BE2C (cell line): ENCODE measurements at regions not wholly inside any gene's neighbourhood (a gene's known extent, or its start where the extent isn't known, plus 50 kb on each side); places are given as distances from the start of the nearest gene placed in this dataset.

ENCODE experiments used
- DNase-seq: peaks from one replicate; pipeline ENCODE4 v3.0.0-alpha.2; 2020
- H3K27me3 ChIP-seq: fragments of 250-450 bp; sonication (Bioruptor Pico); 2 replicates; pipeline ENCODE4 v1.5.1; 2020; ENCODE audit warnings: mild to moderate bottlenecking
- H3K36me3 ChIP-seq: fragments of 250-450 bp; sonication (Bioruptor Pico); 2 replicates; pipeline ENCODE4 v1.5.1; 2020; ENCODE audit warnings: mild to moderate bottlenecking
- H3K4me1 ChIP-seq: fragments of 250-450 bp; sonication (Bioruptor Pico); 2 replicates; pipeline ENCODE4 v1.5.1; 2020
- H3K4me3 ChIP-seq: 2 replicates; pipeline ENCODE4 v1.5.1; 2011; ENCODE audit warnings: low read depth, low read length
- H3K9me3 ChIP-seq: fragments of 250-450 bp; sonication (Bioruptor Pico); 2 replicates; pipeline ENCODE4 v1.5.1; 2020
- TF ChIP-seq, protein P1 (sequence below): IDR thresholded peaks from 2 replicates; pipeline ENCODE4 v1.5.1; 2012; ENCODE audit warnings: mild to moderate bottlenecking, low read depth, low read length

DNA sequence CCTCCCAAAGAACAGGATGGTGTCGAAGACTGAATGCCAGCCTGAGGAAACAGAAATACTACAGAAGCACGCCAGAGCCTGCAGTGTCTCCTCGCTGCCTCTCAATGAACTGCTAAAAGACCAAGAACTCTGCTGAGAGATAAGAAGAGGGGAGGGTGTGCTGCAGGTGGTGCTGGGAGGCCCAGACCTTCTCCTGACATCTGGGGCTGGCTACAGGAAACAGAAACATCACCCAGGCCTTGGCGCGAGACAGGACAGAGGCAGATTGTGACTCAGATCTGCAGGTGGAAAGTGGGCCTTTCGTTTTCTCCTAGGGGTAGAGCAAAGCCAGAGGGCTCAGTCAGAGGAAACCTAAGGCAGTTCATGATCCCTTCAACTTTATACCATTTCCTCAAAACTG is 250.3 kb upstream of the TCF4 start:
- no peak overlapping the region for H3K4me3 ChIP-seq
- H3K4me1 ChIP-seq: no peaks in the 10 kb centered on the region
- H3K9me3 ChIP-seq: no peaks in the 10 kb centered on the region
- H3K36me3 ChIP-seq: no peaks in the 10 kb centered on the region
- no peak for DNase-seq
- TF ChIP-seq, protein P1, sequence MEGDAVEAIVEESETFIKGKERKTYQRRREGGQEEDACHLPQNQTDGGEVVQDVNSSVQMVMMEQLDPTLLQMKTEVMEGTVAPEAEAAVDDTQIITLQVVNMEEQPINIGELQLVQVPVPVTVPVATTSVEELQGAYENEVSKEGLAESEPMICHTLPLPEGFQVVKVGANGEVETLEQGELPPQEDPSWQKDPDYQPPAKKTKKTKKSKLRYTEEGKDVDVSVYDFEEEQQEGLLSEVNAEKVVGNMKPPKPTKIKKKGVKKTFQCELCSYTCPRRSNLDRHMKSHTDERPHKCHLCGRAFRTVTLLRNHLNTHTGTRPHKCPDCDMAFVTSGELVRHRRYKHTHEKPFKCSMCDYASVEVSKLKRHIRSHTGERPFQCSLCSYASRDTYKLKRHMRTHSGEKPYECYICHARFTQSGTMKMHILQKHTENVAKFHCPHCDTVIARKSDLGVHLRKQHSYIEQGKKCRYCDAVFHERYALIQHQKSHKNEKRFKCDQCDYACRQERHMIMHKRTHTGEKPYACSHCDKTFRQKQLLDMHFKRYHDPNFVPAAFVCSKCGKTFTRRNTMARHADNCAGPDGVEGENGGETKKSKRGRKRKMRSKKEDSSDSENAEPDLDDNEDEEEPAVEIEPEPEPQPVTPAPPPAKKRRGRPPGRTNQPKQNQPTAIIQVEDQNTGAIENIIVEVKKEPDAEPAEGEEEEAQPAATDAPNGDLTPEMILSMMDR: no peak
- no peaks in the 10 kb centered on the region for H3K27me3 ChIP-seq

DNA sequence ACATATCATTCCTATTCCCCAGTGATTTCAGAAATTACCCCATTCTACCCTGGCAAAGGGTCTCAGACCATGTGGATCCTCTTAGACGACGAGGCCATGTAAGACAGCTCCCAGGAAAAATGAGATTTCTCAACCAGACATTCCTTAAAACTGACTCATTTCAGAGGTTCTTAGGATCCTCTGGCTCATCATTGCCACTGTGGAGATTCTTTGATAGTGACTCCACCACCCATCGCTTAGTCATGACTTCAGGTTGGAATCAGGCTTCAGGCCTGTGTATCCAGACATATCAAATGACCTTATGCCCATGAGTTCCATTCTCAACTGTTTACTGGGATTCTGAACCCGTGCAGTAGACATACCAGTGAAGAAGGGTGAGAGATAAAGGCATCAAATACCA is 245.6 kb upstream of the TCF4 start:
- no peak overlapping the region for H3K4me3 ChIP-seq
- DNase-seq: no peak
- H3K9me3 ChIP-seq: no peaks in the 10 kb centered on the region

DNA sequence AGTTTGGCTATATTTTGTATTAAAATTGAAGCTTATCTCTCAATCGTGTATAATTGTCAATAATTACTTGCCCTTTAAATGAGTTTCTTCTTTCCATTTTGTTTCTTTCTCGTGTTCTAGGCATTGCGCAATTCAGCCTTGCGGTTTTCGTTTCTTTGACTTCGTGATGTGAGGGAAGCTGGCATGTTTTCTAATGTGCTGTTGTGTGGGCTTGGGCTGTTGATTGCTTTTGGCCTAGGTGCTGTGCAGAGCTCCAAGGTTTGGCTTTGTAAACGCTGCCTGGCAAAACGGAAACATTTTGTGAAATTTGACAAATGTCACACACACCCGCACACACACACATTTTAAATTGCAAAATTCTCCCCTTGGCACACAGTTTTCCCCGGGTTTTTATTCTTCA is 242.6 kb upstream of the TCF4 start:
- TF ChIP-seq, protein P1: no peak
- H3K27me3 ChIP-seq: no peaks in the 10 kb centered on the region
- H3K9me3 ChIP-seq: no peaks in the 10 kb centered on the region
- no peaks in the 10 kb centered on the region for H3K4me1 ChIP-seq
- DNase-seq: no peak
- no peaks in the 10 kb centered on the region for H3K36me3 ChIP-seq
- H3K4me3 ChIP-seq: no peak overlapping the region

More for the DNA sequence above, 245.6 kb upstream of the TCF4 start:
- Histone ChIP-seq H3K4me1 (no peaks in the 10 kb centered on the region), H3K36me3 (no peaks in the 10 kb centered on the region), H3K27me3 (no peaks in the 10 kb centered on the region)
- TF ChIP-seq, protein P1: no peak

DNA sequence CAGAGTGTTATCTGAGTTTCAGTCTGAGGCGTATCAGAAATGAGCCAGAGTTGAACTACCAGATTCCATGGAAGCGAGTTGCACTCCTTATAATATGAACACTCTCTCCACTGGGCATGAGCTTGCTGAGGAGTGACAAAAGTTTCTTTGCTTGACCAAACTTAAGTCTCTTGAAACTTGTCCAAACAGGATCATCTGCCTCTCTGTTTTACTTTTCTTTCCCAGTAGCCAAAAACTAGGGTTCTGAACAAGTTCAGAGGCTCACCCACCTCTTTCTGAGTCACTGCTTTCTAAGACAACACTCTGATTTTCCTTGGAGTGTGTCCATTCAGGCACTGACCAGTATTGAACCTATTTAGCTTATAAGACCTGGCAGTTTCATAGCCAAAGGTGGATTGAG is 233.2 kb upstream of the TCF4 start:
- no peaks in the 10 kb centered on the region for H3K9me3 ChIP-seq
- peaks cover 7% of the 10 kb centered on the region; the same call in 1 of the 2 replicates for H3K4me1 ChIP-seq
- DNase-seq: no peak
- TF ChIP-seq, protein P1: no peak
- H3K4me3 ChIP-seq: no peak overlapping the region
- H3K36me3 ChIP-seq: no peaks in the 10 kb centered on the region
- no peaks in the 10 kb centered on the region for H3K27me3 ChIP-seq

DNA sequence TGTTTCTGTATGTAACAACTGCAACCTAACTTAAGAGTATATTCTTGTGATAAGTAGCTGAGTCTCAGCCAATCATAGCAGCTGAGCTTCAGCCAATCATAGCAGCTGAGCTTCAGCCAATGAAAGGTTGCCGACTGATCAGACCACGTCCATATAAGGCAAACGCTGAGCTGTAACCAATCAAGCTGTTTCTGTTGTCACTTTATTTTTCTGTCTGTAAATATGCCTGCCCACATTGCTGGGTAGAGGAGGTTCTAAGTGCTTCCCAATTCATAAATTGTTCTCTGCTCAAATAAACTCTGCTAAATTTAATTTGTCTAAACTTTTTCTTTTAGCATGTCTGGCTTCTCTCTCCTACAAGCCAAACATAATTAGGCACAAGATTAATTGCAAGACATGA is 231.5 kb upstream of the TCF4 start:
- TF ChIP-seq, protein P1: no peak
- no peak overlapping the region for H3K4me3 ChIP-seq
- no peaks in the 10 kb centered on the region for H3K9me3 ChIP-seq
- peaks cover 7% of the 10 kb centered on the region; the same call in 1 of the 2 replicates for H3K4me1 ChIP-seq
- H3K36me3 ChIP-seq: no peaks in the 10 kb centered on the region
- peak; percentile 10 for DNase-seq
- no peaks in the 10 kb centered on the region for H3K27me3 ChIP-seq

DNA sequence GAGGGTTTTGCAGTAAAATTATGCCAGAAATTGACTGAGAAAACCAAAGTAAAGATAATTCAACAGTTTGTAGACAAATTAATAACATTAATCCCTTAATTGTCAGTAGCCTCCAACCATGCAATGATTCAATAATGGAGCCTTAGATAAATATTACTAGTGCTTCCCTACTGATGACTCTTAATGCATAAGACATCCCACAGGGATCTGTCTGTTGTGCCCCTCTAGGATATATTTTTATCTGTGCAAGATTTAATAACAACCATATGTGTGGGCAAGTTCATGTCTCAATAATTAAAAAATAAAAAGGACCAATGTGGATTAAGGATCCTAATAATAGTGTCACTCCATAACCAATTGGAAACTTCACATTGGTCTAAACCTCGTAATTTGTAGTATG is 230.3 kb upstream of the TCF4 start:
- Histone ChIP-seq H3K9me3 (no peaks in the 10 kb centered on the region), H3K4me3 (no peak overlapping the region), H3K4me1 (peaks cover 7% of the 10 kb centered on the region; the same call in 1 of the 2 replicates), H3K27me3 (no peaks in the 10 kb centered on the region), H3K36me3 (no peaks in the 10 kb centered on the region)
- TF ChIP-seq, protein P1: no peak
- no peak for DNase-seq
